OCI-M2 (cell line): ENCODE measurements at regions not wholly inside any gene's neighbourhood (a gene's known extent, or its start where the extent isn't known, plus 50 kb on each side); places are given as distances from the start of the nearest gene placed in this dataset.
"Not testable (repeated sequence)": the region's sequence is repeated elsewhere in the genome, so short reads cannot be mapped to it uniquely, and the experiment has no call there.

Experiments
- DNase-seq: peaks from one replicate; lab custom pipeline; 2025; ENCODE audit not compliant: unreplicated experiment; lab: John Stamatoyannopoulos, UW

DNA sequence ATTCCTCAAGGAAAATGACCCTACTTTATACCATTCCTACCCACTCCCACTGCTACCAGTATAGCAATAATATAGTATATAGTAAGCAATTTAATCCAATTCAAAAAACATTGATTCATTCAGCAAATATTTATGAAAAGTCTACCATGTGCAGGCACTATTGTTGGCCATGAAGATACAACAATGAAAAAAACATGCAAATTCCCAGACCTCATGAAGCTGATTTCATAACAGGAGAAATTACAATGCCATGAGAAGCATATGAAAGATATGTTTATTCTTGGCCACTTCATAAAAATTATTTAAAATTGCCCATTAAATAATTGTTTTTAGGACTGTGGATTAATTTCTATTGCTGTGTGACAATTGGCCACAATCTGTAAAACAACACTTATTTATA is 315.8 kb upstream of the COL8A1 start:
- DNase-seq: no peak

DNA sequence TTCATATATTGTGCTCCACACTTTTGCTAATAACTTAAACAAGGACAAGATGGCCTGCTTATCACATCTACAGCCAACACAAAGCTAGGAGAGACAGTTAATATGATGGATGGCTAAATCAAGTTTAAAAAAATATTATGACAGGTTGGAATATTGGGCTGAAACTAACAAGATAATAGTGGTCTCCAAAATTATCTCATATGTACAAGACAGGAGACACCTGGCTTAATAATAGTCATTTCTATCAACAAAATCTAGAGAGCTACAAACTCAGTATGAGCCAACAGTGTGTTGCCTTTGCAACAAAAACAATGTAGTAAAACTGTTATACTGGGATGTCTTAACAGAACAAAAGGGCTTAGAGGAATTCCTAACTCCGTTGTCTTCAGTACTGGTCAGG is 317.1 kb upstream of the COL8A1 start:
- DNase-seq: no peak

DNA sequence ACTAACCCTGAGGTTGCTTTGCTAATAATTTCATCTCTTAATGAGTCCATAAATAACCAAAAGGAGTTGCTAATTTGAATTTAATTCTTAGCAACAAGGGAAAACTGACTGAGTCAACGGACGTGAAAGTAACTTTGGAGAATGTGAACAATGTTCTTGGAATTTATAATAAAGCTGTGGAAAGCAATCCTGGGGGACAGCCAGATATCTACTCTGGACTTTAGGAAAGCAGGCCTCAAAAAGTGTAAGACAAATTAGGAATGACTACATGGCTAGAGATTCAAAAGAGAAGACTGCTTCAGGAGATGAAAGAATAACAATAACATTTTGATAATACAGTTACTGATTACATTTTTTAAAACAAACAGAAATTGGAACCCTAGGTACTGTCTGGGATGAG is 318.4 kb upstream of the COL8A1 start:
- DNase-seq: no peak

DNA sequence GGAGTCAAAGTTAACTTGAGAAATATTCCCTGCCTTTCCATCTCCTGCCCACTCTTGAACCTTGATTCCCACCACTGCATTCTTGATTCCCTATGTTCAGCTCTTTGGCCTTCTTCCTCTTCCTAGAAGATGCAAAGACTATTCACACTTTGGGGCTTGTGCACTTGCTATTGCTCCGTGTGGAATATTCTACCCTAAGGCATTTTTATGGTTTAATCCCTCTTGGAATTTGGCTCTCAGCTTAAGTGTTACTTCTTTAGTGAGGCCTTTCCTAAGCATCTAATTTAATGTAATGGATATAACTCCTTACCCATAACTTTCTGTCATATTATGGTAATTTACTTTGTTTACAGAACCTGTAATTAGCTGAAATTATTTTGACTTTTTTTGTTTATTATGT is 318.9 kb upstream of the COL8A1 start:
- no peak for DNase-seq

DNA sequence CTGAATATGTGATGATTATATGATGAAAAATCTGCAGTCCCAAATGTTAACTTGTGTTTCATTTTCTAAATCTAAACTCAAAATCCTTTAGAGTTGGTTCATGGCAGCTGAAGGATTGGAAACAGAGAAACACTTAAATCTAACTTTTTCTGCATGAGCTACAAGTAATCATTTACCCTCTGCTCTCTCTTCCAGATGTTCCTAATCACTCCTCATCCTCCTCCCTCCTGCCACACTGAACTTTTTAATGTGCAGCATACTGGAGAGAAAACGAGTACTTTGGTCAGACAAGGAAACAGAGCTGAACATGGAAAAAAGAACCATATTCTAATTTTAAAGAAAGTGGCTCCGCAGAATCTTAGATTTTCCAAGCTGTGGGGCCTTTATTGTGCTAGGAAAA is 321.2 kb upstream of the COL8A1 start:
- no peak for DNase-seq

DNA sequence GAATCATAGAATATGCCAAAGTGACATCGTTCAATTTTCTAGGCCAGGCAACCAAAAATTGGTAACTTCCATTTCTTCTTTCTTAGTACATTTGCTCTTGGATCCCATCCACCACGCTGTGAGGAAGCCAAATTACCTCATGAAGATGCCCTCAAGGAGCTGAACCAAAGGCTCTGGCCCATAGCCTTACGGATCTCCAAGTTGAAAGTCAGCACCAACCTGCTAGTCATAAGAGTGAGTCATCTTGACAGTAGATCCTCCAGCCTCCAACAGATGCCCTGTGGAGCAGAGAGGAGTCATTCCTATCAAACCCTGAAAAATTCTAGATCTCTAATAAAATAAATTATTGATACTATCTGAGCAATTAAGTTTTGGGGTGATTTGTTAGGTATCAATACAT is 322.5 kb upstream of the COL8A1 start:
- DNase-seq: no peak

DNA sequence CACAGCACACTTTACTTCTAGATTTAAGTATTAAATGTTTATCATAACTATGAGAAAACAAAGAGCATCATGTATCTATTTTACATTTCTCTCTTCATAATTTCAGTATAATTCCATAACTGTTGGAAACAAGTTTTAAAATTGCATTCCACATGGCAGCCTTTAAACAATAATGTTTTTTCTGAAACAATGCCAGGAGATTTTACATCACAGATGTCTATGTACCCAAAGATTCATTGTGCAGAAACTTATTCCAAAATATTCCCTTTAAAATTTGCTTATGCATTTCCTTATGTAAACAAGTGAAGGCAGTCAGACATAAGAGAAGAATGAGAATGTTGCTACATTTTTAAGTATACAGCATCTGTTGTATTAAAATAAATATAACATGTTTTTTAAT is 324.9 kb upstream of the COL8A1 start:
- no peak for DNase-seq

DNA sequence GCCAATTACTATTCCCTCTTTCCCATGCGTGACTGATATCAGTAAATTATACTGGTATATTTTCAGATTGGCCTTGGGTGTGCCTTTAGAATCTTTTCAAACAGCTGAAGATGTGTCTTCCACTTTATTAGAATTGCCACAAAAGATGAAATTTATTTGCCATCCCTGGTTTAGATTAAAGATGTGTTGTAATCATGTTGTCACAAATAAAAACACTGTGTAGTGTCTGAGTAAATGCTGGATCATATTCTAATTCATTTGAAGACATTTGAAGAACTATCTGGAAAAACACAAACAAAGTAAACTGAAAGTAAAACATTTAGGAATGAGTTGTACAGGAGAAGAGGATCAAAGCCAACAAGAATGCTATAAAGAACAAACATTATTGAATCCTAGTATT is 339.7 kb upstream of the COL8A1 start:
- DNase-seq: no peak

DNA sequence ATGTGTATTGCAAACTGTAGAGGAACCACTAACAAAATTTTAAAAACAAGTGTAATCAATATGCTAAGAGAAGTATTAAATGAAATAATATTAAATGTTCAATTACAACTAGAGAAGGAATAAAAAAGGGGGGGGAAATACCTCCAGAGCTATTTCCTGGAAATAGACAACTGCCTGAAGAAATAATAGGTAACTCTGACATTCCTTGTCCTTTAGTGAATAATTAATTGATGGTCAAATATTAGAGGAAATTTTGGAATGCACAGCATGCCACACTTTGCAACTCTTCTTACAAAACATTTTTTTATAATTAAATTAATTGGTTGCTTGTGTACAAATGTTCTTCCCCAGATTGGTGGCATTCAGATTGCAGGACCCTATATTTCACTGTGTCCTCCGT is 342.6 kb upstream of the COL8A1 start:
- DNase-seq: no peak

DNA sequence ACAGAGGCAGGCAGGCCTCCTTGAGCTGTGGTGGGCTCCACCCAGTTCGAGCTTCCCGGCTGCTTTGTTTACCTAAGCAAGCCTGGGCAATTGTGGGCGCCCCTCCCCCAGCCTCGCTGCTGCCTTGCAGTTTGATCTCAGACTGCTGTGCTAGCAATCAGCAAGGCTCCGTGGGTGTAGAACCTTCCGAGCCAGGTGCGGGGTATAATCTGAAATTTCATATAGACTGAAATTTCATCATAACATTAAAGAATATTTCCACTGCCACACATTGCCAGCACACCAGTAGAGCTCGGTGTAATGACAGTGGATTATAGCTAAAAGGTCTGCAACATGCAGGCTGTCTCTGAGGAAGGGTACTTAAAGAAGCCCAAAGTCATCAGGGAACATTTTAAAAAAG is 344.3 kb upstream of the COL8A1 start:
- not testable (repeated sequence) for DNase-seq

DNA sequence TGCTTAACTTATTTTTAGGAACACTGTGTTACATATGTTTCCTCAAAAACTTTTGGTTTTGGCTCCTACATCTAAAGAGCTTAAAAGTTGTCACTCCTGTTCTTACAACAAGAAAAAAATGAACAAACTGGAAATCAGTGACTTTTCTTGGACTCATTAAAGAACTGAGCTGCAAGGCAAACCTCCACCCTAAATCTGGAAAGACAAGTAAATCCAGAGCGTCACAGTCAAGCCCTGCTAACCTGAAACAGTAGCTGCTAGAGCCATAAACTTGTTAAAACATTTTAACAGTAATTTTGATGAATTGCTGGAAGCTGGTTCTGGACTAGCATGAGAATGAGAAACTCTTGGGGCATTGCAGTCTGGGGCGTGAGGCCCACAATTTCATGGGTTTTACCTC is 350.5 kb upstream of the COL8A1 start:
- DNase-seq: no peak

DNA sequence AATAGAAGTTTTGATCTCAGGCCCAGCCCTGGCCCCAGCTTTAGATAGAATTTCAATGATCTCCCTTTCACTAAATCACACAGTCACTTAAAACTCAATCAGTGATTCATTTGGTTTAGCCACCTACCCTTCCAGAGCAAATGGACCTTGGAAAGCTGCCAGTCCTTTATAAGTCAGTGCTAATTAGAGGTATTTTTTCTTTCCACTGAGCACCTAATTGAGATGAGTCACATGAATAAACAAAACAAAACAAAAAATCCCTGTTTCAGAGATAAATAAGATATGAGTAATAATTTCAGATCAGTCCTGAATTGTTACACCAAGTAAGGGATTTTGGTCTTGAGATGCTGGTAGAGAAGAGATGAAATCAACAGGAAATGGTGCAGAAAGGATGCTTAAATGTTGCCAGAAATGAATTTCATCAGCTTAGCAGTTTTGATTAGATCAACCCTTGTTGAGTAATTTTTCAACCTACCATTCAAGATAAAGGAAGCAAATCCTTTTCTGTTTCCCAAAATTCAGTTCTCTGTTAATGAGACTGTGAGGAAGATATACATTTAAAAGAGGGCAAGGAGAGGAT is 352.0 kb upstream of the COL8A1 start:
- DNase-seq: no peak

DNA sequence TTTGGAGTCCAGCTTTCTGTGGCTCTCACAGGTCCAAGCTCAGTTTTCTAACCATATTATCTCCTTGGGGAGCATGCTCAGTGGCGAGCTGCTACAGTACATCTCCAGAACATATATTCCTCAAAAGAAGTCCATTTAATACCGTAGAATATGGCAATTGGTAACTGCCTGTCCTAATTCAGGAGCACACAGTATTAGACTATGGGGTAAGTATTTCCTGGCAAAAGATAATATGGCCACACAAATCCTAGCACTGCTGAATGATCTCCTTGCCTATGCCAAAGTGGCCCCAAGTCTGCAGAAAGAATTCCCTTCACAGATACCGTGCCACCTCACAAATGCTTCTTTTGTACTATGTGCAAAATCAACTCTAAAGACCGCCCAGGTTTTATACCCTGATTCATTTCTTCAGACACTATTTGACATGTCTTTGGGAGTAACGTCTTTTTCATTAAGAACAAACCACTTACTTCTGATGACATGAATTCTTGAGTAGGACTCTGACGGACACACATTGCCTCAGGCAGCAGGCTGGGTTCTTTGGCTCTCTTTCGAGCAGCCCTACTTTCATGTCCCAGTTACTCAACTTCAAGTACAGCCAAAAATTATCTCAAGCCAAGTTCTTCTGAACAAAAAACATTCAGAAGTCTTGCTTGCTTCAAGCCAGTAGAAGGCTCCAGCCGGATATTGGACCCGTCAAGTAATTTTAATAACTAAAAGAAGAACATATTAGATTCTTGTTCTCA is 368.3 kb upstream of the DCBLD2 start:
- no peak for DNase-seq

DNA sequence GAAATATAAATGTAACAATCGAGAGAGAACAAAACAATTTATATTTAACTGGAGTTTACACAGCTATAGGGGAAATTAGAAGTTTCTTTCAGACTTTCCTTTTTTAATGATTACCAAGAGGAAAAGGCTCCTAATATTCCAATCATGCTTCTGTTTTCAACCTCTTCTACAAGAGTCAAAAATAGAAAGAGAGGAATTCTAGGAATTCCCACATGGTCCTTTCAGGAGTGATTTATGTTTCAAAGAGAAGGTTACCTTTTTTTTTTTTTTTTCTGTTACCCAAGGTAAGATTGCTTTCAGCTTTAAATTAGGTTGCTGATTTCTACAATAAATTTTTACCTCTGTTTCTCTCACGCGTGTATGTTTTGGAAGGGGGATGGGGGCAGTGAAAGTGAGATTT is 355.3 kb upstream of the DCBLD2 start:
- DNase-seq: no peak

DNA sequence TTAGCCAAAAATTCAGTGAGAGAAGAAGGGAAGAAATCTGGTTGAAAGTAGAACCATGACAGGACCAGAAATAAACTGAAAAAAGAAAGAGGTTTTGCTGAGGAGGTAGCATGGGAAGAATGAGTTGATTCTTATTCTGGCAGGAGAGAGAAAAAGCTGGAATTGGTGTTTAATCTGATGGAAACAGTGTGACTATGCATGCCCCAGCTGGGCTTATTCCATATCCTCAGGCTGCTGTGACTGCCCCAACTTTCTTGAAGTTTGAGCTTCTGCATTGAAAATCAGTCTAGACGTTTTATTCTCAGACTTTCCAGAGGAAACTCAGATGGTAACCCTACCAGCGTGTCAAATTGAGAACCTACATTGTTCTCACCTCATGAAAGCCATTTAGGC is 352.5 kb upstream of the DCBLD2 start:
- no peak for DNase-seq

DNA sequence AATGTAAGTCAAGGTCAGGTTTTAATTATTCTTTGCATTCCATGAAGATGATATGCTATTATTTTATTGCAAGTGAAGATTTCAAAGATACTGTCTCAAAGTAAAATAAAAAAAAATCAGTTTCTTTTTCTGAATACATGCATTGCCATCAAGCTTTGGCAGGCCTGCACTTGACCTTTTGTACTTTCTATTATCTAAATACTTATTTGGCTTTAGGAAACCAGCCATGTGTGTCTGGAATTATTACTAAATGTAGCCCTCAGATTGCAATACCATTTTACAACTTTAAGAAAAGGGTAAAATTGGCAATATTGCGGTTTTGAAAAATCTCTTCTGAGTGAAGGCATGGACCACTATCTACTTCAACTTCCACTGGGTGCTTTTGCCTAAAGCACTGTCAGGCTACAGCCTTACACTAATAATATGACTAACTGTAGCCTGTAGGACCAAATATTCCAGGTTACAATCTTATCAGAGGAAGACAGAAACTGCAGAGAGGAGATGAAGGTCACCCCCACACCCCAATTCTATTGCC is 349.4 kb upstream of the DCBLD2 start:
- DNase-seq: no peak

DNA sequence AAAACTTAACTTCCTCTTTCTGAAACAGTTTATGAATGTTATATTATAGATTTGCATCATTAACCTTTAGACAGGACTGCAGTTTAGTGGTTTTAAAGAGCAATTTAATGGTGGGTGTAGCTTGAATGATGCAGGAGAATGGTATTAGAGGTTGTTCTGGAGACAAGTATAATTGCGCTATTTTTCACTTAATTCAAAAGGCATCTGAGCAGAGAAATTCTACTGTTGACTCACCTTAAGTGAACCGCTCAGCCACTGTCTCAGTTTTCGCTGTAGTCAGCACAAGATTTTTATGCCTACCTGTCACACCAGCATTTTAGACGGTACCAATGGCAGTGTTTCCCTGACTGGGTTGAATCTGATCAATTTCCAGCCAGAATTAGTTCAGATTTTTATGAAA is 348.8 kb upstream of the DCBLD2 start:
- DNase-seq: no peak

DNA sequence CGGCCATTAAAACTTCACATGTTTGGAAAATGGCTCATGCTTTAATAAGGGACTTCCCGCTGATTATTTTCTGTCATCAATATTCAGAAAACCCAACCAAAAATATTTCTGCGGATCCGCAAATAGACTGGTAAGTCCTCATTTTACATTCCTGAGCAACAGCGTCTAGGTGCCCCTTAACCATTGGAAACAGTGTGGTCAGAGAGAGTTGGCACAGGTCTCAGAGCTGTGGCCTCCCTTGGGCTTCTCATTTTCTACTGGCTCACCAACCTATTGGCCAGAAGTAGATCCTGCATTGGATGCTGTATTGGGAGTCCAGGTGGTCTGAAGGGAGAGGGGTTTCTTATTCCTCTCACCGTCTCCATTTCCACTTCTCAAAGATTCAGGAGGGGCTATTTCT is 348.1 kb upstream of the DCBLD2 start:
- DNase-seq: no peak

DNA sequence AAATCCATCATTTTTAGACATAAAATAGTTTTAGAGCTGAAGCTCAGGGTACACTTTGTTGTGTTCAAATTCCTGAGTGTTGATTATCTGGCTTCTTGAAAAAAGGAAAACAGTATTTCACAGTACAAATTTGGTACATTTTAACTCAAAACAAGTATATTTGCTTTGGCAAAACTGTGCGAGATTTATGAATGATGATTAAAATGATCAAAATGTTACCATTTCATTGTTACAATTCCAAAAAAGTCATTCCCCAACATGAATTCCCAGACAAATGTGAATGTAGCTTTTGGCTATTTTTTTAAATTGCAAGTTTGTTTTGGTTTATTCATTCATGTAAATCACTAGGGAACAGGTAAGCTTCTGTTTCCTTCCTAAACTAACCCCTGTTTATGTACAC is 347.4 kb upstream of the DCBLD2 start:
- no peak for DNase-seq

DNA sequence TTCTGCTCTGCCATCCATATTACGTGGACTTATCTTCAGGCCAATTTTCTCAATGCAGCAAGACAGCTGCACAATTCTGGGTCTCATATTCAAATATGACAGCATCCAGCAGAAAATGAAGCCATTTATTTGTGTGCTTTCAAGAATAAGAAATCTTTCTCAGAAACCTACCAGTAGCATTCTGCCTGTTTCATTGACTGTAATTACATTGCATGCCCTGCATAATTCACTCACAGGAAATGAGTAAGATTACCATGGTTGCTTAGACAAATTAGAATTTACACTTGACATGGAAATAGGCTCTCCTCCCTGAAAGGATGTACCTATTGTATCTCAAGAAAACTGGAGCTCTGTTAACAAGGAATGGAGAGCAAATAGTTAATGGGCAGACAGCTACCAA is 346.6 kb upstream of the DCBLD2 start:
- DNase-seq: no peak

DNA sequence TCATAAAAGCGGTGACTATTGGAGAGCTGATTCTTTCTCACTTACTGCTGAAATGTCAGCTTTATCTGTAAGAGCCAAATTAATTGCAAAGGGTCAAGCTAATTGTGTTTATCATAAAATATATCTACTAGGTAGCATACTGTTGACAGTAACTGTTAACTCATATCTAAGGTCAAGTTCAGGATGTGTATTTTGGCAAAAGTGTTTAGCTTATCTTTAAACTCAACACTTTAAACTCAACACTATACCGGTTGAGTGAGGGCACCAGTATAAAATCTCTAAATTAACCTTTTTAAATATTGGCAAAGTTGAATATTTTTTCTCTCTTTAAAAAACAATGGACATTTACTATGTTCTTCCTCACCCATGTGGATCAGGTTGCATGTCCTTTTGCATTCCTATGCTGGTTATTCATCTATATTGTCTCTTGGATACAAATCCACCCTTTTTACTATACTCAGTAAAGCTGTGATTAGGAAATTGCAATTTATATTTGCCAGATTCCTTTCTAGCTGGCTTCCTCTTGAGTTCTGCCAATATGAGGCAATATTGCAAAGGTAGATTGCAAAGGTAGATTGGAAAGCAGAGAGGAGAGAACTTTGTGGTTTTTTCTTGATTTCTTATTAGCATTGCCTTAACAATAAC is 344.6 kb upstream of the DCBLD2 start:
- no peak for DNase-seq

DNA sequence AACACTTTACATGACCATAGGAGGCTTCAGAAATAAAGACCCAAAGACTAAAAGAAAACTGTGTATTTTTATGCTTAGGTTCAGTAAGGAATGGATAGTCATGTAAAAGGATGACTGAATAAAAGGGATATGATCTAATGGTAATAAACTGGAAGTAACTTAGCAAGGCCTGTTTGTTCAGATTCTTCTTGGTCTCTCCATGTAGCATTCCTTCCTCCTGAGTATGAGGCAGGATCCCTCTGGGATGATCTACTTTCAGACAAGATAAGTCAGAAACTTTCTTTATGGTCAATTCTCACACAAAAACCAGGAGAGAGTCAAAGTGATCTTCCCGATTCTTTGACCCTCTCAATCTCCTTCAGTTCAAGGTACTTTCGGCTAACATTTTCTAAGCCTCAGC is 340.8 kb upstream of the DCBLD2 start:
- no peak for DNase-seq
